GM19238 (cell line): ENCODE measurements at regions not wholly inside any gene's neighbourhood (a gene's known extent, or its start where the extent isn't known, plus 50 kb on each side); places are given as distances from the start of the nearest gene placed in this dataset.
"Not testable (repeated sequence)": the region's sequence is repeated elsewhere in the genome, so short reads cannot be mapped to it uniquely, and the experiment has no call there.

ENCODE experiments used
- DNase-seq: peaks from one replicate; pipeline ENCODE4 v3.0.0; 2011; ENCODE audit warnings: low spot score; ENCODE audit not compliant: insufficient read length

DNA sequence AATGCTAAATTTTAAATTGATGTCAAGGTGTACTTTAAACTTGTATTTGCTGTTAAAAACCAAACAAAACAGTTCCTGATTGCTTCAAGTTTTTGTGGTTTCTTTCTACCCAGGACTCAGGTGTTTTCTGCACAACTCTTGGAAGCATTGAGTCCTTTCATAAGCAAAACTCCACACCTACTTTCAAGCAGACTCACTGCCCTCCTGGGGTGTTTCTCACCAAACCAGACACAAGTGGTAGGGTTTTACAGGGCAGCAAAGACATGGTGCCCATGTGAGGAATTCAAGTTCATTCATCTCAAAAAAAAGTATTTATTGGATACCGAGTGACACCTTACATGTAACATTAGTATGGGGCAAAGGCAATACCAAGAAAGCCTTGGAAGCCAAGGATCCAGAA lies 146.7 kb upstream of the BNIP2 start:
- no peak for DNase-seq

DNA sequence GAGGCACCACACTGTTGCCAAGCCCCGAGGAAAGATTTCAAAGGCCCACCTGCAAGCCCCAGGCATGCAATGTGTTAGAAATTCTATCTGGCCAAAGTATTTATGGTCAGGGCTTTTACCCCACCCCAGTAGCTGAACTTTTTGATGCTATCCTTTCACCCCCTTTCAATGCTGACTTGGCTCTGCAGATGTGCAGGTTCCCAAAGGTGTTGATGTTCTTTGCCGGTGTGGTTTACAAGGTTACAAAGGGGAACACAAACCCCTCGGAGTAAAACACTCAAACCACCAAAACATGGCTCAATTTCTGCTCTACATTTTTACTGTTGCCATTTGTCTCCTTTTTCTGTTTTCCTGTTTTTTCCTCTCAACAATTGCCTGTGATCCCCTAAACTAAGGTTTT lies 145.4 kb upstream of the BNIP2 start:
- DNase-seq, result no peak

DNA sequence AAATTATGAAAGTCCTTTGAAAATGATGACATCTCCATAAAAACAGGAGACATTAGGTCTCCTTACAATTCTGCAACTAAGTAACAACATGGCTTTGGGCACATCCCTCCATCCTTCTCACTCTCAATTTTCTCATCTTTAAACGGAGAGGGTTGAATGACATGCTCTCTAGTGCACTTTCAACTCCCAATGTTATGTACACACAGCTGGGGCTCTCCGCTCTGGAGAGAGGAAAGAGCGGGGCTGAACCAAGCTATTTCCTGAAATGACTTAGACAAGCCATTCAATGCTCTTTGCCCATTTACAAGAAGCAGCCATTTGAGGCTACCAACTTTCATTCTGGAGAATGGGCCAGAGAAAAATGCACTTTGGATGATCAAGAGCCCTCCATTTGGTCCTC lies 144.2 kb upstream of the BNIP2 start:
- no peak for DNase-seq

DNA sequence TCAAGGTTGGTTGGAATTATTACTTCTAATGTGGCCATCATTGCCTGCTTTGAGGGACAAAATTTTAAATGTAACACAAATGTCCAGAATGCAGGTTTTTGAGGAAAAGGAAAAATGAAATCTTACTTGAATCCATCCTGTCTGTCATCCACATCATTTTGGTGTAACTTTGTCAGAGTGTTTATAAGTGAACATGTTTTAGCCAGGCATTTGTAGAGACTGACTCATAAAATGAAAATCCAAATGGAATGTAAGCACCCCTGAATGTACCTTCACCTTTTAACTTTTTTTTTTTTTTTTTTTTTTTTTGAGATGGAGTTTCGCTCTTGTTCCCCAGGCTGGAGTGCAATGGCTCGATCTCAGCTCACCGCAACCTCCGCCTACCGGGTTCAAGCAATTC lies 141.8 kb upstream of the BNIP2 start:
- no peak for DNase-seq

DNA sequence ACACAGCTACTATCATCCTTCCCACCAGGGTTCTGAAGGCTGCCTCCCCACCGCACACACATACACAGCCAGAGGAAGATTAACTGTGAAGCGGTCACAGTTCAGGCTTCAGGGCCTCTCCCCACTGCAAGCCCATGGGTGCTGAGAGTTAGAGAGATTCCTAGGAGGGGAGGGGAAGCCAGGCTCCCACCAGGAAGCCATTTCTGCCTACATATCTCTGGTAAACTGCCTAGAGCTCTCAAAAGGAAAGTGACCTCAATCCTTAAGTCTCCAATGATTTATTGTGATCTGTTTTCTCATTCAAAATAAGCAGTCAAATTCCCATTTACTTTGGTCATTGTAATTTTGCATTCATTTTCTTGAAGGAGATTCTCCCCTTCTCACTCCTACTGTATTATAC lies 141.0 kb upstream of the BNIP2 start:
- no peak for DNase-seq

DNA sequence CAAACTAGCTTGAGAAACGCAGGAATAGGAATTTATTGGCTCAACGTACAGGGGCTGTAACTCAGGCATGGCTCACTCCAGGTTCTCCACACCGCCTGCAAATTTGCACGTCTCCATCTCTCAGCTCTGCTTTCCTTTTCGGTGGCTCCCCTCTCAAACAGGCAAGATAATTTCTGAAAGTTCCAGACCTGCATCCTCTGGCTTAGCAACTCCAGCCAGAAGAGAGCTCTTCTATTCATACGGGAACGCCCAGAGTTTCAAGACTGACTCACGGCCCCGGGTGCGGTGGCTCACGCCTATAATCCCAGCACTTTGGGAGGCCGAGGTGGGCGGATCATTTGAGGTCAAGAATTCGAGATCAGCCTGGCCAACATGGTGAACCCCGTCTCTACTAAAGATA lies 139.7 kb upstream of the BNIP2 start:
- no peak for DNase-seq

DNA sequence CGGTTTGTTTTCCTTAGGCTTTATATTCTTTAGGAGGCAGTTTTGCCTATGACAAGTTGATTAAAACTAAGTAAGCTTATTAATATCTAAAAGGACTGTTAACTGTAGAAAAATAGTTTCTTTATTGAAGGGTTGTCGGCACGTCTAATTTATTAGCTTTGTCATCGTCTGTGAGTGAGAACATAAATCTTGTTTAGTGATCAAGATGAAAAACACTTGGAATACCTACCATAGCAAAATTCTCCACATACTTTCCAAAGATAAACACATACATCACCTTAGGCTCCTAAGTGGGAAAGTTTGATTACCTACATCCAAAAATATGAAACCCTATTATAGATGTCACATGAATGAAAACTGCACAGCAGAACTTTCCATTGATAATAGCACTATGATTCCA lies 139.1 kb upstream of the BNIP2 start:
- no peak for DNase-seq

DNA sequence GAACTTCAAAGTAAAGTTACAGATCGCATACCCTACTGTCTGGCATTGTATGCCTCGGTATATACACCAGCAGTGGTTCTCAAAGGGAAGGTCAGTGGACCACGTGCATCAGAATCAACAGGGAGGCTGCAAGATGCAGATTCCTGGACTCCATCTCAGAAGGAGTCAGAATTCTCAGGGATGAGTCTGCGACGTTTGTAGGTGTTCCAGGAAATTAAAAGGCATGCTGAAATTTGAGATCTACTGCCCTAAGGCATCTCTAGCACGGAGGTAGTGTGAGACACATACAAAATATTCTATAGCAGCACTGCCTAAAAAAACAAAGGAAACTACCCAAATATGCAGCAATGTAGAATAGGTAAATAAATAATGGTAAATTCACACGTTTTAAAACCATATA lies 136.8 kb upstream of the BNIP2 start:
- no peak for DNase-seq

DNA sequence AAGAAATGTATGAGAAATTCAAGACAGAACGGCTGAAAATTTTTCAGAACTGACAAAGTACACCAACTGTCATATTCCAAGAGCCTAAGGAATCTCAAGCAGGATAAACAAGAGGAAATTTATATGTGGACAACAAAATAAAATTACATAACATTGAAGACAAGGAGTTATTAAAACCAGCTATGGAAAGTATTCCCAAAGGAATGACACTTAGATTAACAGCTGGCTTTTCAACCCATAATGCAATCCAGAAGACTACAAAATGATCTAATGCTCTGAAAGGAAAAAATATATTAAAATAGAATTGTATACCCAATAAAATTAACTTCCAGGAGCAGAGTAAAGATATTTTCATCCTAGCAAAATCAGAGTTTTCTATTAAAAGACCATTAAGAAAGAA lies 132.2 kb upstream of the BNIP2 start:
- DNase-seq, result no peak

DNA sequence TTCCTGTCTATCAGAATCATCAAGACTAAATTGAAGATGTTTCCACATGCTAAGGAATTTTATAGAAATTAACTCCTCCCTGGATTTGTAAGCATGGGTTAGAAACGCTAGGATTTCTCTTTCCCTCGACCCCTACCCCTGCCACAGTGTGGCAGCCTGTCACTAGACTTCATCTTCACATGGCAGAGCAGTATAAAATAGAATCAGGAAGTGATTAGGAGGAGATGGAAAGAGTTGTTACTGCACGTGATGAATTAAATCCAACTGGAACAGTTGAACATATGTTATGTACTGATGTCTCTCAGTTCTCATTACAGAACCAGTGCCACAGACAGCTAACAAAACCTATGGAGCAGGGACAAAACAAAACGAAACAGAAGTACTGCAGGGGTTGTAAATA lies 130.0 kb upstream of the BNIP2 start:
- DNase-seq, result no peak

DNA sequence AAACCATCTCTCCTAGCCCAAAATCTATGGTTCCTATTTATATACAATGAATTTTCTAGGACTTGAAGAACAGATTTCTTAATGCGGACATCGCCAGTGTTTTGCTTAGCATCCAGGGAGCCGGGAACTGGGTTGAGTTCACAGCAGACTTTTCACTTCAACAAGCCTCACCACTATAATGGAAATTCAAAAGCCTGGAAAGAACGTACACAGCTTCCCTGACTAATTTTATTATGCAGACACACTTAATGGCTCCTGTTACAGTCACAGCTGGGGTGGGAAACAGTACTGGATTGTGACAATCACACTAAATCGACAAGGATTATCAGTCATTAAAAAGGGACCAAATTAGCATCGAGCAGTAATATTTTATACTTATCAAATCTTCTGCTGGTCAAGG lies 129.2 kb upstream of the BNIP2 start:
- no peak for DNase-seq

DNA sequence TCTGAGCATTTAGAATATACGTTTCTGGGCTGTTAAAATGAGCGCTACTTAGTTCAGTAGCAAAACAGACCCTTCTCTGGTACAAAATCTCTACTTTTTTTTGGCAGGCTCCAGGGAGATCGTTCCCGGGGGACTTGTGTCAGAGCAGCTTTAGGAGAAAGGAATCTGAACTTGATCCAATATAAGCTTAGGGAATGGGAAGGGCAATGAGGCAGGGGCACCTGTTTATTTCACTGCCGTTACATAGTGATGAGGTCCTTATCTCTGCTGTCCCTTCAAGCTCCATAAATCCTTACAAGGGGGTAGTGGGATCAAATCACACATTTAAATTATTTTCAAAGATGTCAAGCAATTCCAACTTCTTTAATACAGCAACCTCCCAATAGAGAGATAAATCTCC lies 128.7 kb upstream of the BNIP2 start:
- DNase-seq, result no peak

DNA sequence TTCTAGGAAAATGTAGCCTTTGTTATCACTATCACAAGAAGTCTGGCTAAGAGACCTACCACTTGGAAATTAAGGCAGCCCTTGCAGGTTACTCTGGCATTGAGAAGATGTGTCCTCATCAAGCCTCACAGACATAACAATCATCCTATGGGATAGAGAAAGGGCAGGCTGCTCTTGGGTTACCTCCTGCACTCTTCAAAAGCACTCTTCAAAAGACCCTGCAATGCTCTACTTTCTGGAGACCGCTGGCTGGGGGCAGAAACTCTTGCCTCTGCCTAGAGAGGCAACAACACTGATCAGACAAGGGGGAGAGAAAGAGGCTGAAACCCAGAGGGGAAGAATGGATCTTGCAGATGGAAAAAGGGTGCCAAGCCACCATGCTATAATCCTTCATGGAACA lies 127.9 kb upstream of the BNIP2 start:
- DNase-seq, result no peak

DNA sequence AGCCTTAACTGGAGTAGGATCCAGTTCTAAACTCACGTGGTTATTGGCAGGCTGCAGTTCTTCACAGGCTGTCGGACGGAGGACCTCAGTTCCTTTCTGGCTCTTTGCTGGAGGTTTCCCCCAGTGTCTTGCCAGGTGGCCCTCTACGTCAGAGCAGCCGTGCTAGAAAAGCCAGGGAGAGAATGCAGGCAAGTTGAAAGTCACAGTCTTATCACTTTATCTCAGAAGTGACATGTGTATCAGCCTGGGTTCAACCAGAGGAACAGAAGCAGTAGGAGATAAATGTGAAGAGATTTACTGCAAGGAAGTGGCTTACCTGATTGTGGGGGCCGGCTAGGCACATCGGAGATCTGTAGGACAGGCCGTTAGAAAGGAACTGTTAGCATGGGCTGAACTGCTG lies 125.3 kb upstream of the BNIP2 start:
- no peak for DNase-seq

DNA sequence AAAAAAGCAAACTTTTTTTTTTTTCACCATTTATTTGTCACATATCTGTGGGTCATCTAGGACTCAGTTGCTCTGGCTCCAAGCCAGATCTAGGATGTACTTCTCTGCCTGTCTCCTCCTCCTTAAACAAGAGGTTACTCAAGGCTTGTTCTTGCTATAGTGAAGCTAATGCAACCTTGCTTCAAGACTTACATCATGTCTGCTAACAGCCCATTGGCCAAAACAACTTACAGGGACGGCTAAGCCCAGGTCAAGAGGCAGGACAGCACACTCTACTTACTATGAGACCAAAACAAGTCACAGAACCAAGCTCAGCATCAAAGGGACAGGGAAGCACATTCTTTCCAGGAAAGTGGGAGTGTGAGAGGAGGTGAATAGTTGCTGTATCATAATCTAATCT lies 123.8 kb upstream of the BNIP2 start:
- no peak for DNase-seq

DNA sequence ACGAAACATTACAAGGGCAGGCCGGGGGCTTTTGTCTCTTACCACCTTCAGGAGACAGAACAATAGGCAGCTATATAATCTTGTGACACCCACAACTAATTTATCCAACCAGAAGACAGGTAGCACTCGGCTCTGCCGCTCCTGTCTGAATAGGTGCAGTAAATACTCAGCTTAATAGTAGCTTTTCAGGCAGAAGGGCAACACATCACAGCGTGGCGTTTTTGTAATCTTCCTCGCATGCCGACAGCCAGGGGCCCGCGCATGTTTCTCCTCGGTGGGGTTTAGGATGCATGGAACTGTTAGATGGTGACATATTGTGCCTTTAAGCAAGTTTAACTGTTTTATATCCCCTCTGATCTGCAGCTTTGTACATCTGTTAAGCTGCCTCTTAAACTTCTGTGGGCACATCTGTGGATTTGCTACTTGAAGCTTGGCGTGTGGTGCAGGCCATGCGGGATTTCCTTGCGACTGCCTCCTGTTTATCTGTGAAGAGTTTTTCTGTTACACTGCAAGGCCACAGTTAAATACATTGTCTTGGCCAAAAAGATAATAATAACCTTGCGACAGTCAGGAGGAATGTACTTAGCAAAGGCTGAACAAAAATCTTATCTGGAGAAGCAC lies 123.2 kb upstream of the BNIP2 start:
- no peak for DNase-seq

DNA sequence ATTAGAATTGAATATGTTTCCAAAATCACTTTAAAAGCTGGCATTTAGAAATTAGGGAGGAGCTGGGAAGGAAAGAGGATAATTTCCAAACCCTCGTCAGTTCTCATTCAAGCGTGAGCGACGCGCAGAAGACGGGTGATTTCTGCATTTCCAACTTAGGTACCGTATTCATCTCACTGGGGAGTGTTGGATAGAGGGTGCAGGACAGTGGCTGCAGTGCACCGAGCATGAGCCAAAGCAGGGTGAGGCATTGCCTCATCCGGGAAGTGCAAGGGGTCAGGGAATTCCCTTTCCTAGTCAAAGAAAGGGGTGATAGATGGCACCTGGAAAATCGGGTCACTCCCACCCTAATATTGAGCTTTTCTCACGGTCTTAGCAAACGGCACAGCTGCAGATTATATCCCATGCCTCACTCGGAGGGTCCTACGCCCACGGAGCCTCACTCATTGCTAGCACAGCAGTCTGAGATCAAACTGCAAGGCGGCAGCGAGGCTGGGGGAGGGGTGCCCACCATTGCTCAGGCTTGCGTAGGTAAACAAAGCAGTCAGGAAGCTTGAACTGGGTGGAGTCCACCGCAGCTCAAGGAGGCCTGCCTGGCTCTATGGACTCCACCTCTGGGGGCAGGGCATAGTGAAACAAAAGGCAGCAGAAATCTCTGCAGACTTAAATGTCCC lies 114.3 kb upstream of the BNIP2 start:
- not testable (repeated sequence) for DNase-seq

DNA sequence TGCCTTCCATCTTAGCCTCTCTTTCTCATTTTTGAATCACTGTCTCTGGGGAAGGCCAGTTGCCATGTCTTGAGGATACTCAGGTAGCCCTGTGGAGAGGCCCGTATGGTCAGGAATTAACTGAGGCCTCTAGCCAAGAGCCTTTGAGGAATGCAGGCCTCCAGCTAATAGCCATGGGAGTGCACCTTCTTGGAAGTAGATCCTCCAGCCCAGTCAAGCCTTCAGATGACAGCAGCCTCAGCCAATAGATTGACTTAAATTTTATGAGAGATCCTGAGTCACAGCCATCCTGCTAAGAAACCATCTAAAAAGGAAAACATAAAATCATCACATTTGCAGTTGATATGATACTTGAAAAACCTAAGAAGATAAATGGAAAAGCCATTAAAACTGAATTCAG lies 112.5 kb upstream of the BNIP2 start:
- no peak for DNase-seq

DNA sequence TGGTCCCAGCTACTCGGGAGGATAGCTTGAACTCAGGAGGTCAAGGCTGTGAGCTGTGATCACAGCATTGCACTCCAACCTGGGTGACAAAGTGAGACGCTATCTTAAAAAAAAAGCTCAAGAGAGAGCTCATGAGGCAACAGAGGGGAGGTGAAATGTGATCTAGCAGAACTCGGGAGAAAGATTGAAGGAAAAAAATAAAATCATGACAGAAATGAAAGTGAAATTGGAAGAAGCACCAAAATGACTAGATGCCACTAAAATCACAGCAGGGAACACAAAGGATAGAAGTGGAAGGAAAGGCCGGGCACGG lies 109.4 kb upstream of the BNIP2 start:
- DNase-seq, result no peak

DNA sequence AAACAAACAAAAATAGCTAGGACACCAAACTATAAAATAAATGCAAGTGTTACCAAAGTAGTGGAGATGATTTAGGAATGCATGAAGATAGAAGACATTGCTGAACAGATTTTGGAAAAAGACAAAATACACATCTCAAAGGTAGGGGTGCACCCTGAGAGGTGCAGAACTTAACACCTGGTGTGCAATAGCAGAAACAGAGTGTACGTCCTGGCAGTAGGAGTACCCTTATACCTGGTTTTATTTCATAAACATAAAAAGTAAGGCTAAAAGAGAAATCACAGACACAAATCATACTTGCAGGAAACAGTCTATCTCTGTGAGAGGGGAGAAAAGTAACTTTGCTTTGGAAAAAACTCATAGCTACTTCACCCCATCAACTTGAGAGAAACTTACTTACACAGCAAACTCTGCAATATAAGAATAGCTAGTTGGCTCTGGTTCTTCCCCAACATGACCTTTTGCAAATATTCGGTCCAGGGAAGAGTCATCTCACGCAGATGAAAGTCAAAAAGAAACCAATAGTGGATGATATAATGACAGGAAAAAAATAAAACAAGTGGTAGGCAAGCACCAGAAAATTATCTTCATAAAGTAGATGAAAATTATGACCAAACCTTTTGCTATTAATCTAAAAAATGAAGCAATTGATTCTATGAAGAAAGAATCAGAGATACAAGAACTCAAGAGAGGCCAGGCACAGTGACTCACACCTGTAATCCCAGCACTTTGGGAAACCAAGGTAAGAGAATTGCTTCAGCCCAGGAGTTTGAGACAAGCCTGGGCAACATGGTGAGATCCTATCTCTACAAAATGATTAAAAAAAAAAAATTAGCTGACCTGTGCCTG lies 108.9 kb upstream of the BNIP2 start:
- DNase-seq, result no peak

DNA sequence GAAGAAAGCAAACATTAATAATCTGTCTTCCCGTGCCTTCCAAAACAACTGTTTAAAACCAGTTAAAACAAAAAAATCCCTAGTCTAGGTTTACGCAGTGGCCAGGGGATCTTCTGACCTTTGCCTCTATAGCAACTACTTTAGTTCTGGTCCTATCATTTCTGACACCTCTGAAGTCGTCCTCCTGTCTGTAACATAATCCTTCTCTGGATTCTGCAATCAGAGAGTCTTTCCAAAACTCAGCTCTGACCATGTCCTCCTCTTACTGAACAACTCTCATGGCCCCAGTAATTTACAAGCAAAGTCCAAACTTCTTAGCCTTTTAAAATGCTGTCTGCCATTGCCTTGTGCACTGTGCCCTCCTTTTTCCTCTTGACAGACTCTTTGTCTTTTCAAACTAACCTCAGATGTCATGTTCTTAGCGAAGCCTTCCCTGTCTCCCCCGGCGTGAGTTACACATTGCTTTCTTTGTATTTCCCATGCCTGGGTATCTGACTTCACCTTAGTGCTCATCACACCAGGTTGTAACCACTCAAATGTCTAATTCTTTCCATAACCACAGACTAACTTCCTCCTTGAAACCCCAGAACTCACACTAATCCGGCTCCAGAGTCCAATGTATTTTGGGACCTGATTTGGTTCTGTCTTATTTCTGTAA lies 105.2 kb upstream of the BNIP2 start:
- no peak for DNase-seq

DNA sequence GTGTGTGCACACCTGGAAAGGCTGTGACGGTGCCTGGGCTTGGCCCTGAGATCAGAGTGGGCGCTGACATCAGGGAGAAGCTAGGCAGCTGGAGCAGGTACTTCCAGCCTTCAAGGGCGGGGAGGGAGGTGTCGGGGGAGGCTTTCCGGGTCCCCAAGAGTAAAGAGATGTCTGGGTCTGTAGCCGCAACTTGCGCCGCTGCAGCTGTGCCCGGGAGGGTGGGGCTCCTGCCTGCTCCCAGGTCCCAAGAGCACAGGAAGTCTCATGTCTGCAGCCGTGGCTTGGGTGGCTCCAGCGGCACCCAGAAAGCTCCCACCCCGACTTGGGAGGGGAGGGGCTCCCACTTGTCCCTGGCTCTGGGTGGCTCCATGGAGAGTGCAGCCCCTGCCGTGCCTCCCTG lies 103.2 kb upstream of the BNIP2 start:
- DNase-seq, result no peak
